ENCODE measurements at regions not wholly inside any gene's neighbourhood (a gene's known extent, or its start where the extent isn't known, plus 50 kb on each side); places are given as distances from the start of the nearest gene placed in this dataset.

DNA sequence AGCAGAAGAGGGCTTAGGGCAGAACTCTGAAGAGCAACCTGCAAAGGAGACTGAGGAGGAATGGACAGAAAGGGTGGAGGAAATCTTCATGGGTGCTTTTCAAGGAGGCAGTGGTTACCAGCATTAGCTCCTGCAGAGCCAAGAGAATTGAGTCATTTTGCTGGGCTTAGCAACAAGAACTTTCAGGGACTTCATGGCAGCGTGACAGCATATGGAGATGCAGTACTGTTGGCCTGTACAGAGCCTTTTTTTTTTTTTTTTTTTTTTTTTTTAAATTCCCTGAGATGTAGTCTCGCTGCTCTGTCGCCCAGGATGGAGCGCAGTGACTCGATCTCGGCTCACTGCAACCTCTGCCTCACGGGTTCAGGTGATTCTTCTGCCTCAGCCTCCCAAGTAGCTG, 296.0 kb upstream of the DMRT1 start:
- TF ChIP-seq POLR2A (IDR thresholded peaks at IDR 0.05; ENCODE audit: low read depth, low read length): no peak
- no peak for TF ChIP-seq TAF1 (IDR thresholded peaks at IDR 0.05; ENCODE audit: borderline replicate concordance, low read depth, low read length)
